ENCODE measurements at regions not wholly inside any gene's neighbourhood (a gene's known extent, or its start where the extent isn't known, plus 50 kb on each side); places are given as distances from the start of the nearest gene placed in this dataset.

GRCh38 chr1:117681093-117681900 is 75.4 kb downstream of the TENT5C start (continued):
- TF ChIP-seq YY1 (IDR thresholded peaks at IDR 0.05; ENCODE audit: borderline replicate concordance in 1 of 3, control insufficient read depth in 1 of 3, extremely low read depth in 1 of 3, insufficient read depth in 3 of 3, insufficient read length in 1 of 3, insufficient replicate concordance in 2 of 3, low read depth in 1 of 3, low read length in 2 of 3) (peak in 1 of 3 experiments; percentile 16), HMBOX1 (IDR thresholded peaks at IDR 0.05) (0 out of 2 replicates have a peak, but pooled peaks have one; percentile 11), NFATC3 (IDR thresholded peaks at IDR 0.05) (no peak), PREB (CRISPR knock-in tag; IDR thresholded peaks at IDR 0.05) (no peak), PKNOX1 (IDR thresholded peaks at IDR 0.05) (peak; percentile 64), TCF15 (CRISPR knock-in tag; IDR thresholded peaks at IDR 0.05) (no peak), TBL1XR1 (IDR thresholded peaks at IDR 0.05; ENCODE audit: low read length in 2 of 2) (no peak), DDX20 (tag; IDR thresholded peaks at IDR 0.05; ENCODE audit: low read depth) (no peak), ZBED1 (IDR thresholded peaks at IDR 0.05) (no peak), ZFP1 (CRISPR knock-in tag; IDR thresholded peaks at IDR 0.05) (no peak), SIRT6 (IDR thresholded peaks at IDR 0.05; ENCODE audit: low read depth, low read length) (no peak), RAD21 (CRISPR knock-in tag; conservative IDR thresholded peaks at IDR 0.05 in 1 of 2, IDR thresholded peaks at IDR 0.05 in 1 of 2) (peak in 1 of 2 experiments; percentile 42; a peak in 2 of 4 replicates)
- TF ChIP-seq, protein P1, sequence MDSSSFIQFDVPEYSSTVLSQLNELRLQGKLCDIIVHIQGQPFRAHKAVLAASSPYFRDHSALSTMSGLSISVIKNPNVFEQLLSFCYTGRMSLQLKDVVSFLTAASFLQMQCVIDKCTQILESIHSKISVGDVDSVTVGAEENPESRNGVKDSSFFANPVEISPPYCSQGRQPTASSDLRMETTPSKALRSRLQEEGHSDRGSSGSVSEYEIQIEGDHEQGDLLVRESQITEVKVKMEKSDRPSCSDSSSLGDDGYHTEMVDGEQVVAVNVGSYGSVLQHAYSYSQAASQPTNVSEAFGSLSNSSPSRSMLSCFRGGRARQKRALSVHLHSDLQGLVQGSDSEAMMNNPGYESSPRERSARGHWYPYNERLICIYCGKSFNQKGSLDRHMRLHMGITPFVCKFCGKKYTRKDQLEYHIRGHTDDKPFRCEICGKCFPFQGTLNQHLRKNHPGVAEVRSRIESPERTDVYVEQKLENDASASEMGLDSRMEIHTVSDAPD (CRISPR knock-in tag; IDR thresholded peaks at IDR 0.05), result no peak
